GM21381 (cell line): ENCODE measurements at regions not wholly inside any gene's neighbourhood (a gene's known extent, or its start where the extent isn't known, plus 50 kb on each side); places are given as distances from the start of the nearest gene placed in this dataset.

ENCODE experiments used
- ATAC-seq: cut with Tn5 transposase; IDR thresholded peaks from one replicate; pipeline ENCODE4 v1.9.1; 2021; ENCODE audit warnings: mild to moderate bottlenecking, moderate library complexity; ENCODE audit not compliant: unreplicated experiment

GRCh38 chr2:81250270-81250669 is 945.7 kb upstream of the LRRTM1 start:
- ATAC-seq, result no peak

- no peak for ATAC-seq
Measured at GRCh38 chr2:81249152-81249551, 944.6 kb upstream of the LRRTM1 start.

DNA sequence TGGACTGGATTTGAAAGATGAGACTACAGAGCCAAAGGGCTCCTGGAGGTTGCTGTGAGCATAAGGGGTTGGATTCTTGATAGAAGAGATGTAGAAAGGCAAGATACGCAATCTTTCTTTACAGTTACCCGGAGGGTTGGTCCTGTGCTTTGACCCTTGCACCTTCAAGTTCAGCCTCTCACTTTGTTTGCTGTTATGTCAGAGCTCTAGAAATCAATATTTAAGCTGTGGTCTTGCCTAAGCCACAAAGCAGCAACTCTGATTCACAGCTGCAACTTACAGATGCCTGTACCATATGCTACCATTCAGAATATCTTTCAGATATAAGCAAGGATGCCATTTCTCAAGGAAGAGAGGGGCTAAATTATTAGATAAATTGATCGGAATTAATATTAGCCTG is 943.1 kb upstream of the LRRTM1 start:
- ATAC-seq, result no peak

DNA sequence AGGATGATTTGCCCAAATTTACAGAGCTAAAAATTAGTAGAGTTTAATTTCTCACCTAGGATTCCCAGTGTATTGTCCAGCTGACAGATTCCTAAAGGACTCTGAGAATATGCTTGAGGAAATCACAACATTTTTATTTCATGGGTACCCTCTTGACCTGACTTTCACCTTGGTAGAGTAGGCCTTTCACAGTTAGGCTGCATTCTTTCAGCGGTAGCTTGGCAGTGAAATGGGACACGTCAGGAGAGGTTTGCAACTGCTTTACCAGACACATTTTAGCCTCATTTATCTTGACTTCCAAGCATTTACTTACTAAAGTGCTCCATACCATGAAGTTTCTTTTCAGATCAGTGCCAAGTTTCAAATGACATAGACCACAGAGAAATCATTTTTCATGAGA is 937.9 kb upstream of the LRRTM1 start:
- ATAC-seq, result no peak

DNA sequence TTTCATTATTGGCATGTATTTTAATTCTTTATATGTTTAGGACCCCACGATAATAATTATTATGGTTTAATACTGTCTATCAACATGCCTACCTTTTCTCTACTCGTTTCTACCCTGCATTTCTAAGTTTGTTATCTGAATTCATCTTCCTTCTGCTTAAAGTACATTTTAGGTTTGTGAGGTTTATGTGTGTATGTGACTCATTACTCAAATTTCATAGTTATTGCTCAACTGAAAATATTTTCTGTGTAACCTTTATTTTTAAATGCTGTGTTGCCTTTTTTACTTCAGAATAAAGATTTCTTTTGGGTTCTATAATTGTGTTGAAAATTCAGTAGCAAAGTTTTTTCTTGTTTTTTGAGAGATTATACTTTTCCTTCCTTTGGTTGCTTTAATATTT is 933.9 kb upstream of the LRRTM1 start:
- no peak for ATAC-seq

DNA sequence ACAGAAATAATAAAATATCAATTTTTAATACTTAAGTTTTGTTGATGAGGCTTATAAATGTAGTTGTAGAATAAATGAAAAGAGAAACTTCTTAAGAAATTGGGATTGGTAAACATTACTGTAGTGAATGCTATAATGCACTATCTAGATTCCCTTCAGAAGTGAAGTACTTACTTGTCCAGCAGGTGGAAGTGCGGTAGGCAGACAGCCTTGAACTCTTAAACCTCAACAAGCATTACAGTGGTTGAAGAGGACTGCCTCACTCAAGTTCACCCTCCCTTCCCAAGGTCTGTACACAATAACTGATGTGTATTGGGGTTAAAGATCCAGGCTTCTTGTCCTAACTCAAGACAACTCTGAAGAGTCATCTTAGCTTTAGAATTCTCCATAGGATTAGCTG is 931.0 kb upstream of the LRRTM1 start:
- no peak for ATAC-seq

DNA sequence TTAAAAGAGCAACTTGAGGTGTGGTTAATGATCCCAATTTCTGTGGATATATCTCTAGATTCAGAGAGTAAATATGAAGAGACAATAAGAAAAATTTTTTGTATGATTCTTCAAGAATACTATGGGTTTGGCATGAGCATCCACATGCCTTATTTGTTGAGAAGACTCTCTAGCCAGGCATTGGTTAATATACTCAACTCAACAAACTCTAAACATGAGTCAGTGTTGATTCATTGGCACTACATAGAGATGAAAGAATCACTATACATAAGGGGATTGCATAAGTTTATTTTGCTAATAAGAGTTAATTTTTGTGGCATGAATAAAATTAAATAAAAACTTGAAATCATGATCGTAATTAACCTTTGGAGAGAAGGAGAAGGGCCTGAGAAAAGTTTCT is 930.2 kb upstream of the LRRTM1 start:
- no peak for ATAC-seq

DNA sequence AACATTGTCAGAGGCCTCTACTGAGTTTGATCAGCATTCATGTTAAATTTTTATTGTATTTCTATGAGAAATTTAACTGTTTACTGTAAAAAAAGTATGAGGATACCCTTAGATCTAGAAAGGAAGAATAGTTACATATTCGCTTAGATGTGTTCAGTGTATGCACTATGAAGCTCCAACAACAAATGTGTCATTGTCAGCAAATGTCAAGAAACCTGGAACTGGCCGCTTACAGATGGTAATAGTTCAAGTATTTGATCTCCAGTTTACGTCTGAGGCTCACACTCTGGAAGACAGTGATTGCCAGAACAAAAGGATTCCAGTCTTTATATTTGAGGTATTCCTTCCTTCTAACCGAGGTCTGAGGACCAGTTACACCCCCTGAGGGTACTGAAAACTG is 921.2 kb upstream of the LRRTM1 start:
- ATAC-seq, result no peak

DNA sequence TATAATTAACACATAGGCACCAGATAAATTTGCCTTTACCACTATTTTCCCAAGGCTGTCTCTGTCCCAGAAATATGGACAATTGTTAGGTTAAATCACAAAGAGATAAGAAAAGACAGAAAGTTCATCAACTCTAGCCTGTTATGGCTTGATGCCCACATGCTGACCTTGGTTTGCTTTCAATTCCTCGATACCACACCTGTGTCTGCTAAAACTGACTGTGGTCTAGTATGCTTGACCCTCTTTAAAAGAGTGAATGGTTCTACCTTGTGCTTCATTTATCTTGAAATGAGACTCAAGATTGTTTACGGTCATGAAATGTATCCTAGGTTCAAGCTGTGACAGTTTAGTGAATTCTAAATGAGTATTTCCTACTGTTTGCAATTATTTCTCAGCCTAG is 909.0 kb upstream of the LRRTM1 start:
- ATAC-seq, result no peak

GRCh38 chr2:81206216-81206615 is 901.7 kb upstream of the LRRTM1 start:
- no peak for ATAC-seq

- ATAC-seq, result no peak
Measured at GRCh38 chr2:81196933-81197628, 892.5 kb upstream of the LRRTM1 start.

DNA sequence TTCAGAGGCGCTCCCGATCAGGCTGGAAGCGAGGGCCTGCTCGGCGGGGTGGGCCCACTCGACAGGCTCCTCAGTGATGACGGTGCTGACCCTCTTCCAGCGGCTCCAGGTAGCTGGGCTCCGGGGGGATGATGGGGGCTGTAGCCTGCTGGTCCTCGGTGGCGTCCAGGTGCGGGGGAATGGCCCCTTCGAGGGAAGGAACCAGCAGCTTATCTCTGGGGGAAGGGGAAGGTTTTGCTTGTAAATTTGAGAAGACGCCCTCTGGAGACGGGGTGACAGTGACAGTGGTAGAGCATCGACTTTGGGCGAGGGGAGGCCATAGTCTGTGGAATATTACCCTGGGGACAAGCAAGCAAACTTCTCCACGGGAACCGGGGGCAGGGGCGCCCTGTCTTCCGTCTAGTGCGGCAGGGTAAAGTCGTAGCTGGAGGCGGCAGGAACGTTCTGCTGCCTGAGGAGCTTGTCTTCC is 891.9 kb upstream of the LRRTM1 start:
- ATAC-seq, result no peak

- no peak for ATAC-seq
Measured at GRCh38 chr2:81195774-81196382, 891.3 kb upstream of the LRRTM1 start.

- ATAC-seq, result no peak
Measured at GRCh38 chr2:81195017-81195773, 890.6 kb upstream of the LRRTM1 start.

DNA sequence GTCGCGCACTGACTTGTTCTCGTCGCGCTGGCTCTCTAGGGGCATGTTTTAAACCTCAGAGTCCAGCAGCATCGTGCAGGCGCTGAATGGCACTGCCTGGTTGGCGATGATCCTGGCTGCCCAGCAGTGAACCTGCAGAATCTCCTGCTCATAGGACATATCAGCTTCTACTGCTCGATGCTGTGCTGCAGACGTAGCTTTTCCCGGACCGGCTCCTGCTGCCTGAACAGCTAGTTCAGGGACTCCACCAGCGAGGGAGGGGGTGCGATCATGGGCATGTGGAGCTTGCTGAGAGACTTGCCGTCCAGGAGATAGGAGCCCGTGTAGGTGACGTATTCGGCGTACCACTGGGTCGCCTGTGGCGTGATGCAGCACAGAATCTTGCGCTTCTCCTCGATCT is 890.0 kb upstream of the LRRTM1 start:
- no peak for ATAC-seq

GRCh38 chr2:81194176-81194575 is 889.6 kb upstream of the LRRTM1 start:
- ATAC-seq, result no peak

DNA sequence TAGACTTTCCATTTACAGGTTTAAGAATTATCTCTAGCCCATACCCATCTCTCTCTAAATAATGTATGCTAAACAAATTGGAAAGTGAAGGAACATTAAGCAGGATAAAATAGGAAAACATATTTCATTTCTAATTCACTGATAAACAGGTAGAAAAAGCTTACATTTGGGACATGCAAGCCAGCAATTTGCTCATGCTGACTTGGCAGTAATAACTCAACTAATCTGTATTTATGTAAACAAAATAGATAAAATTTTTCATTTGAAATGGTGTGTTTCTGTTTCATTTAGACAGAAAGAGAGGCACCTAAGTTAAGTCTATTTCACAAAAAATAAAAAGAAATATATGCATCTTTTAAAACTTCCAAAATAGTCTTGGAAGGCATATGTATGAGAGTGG is 877.3 kb upstream of the LRRTM1 start:
- ATAC-seq, result no peak

- ATAC-seq, result no peak
Measured at GRCh38 chr2:81171447-81171846, 866.9 kb upstream of the LRRTM1 start.

- ATAC-seq, result no peak
Measured at GRCh38 chr2:81163583-81163982, 859.0 kb upstream of the LRRTM1 start.

GRCh38 chr2:81158505-81158904 is 854.0 kb upstream of the LRRTM1 start:
- no peak for ATAC-seq

DNA sequence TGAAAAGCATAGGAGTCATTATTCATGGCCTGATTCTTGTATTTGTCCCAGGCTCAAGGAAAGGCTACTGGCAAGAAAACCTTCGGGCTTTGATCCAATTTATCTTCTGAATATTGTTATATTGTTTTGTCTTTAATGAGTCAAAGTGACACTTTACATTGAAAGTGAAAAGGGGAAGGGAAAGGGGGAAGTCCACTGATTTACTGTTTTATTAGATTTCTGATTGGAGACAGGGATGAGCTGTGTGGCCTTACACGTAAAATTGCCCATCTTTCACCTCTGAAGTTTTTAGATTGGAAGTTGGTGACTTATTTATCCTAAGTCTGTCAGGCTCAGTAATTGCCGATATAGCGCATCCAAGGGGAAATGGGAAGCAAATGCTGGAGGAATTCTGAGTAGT is 843.8 kb upstream of the LRRTM1 start:
- no peak for ATAC-seq

GRCh38 chr2:81136296-81136695 is 831.7 kb upstream of the LRRTM1 start:
- no peak for ATAC-seq
